ENCODE measurements at regions not wholly inside any gene's neighbourhood (a gene's known extent, or its start where the extent isn't known, plus 50 kb on each side); places are given as distances from the start of the nearest gene placed in this dataset.

- no peak for TF ChIP-seq EP300 (IDR thresholded peaks at IDR 0.05; ENCODE audit: borderline replicate concordance in 1 of 2, low read depth in 2 of 2, low read length in 2 of 2)
- TF ChIP-seq SP2 (IDR thresholded peaks at IDR 0.05; ENCODE audit: low read length), result no peak
Measured at GRCh38 chr13:53569453-53569852, 540.8 kb downstream of the OLFM4 start (continued).
